IPS-NIHi7 (cell line): ENCODE measurements at regions not wholly inside any gene's neighbourhood (a gene's known extent, or its start where the extent isn't known, plus 50 kb on each side); places are given as distances from the start of the nearest gene placed in this dataset.
"Not testable (repeated sequence)": the region's sequence is repeated elsewhere in the genome, so short reads cannot be mapped to it uniquely, and the experiment has no call there.

Experiments used
- DNase-seq: peaks from one replicate; pipeline ENCODE4 v3.0.0; 2012; ENCODE audit warnings: mixed read lengths; ENCODE audit errors: extremely low spot score

GRCh38 chr3:20482350-20482749 is 296.3 kb upstream of the SGO1 start:
- no peak for DNase-seq

- DNase-seq, result peak; percentile 17
Measured at GRCh38 chr3:20480786-20481365, 294.9 kb upstream of the SGO1 start.

GRCh38 chr3:20478436-20478835 is 292.4 kb upstream of the SGO1 start:
- DNase-seq, result no peak

- DNase-seq, result not testable (repeated sequence)
Measured at GRCh38 chr3:20464237-20464636, 278.2 kb upstream of the SGO1 start.

- DNase-seq, result no peak
Measured at GRCh38 chr3:20462723-20463122, 276.7 kb upstream of the SGO1 start.

GRCh38 chr3:20462226-20462625 is 276.2 kb upstream of the SGO1 start:
- no peak for DNase-seq

- no peak for DNase-seq
Measured at GRCh38 chr3:20458994-20459716, 273.1 kb upstream of the SGO1 start.

- DNase-seq, result no peak
Measured at GRCh38 chr3:20456511-20456910, 270.5 kb upstream of the SGO1 start.

GRCh38 chr3:20451170-20451569 is 265.2 kb upstream of the SGO1 start:
- no peak for DNase-seq

- no peak for DNase-seq
Measured at GRCh38 chr3:20450611-20451010, 264.6 kb upstream of the SGO1 start.

GRCh38 chr3:20442846-20443245 is 256.8 kb upstream of the SGO1 start:
- DNase-seq, result no peak

- not testable (repeated sequence) for DNase-seq
Measured at GRCh38 chr3:20427268-20427667, 241.3 kb upstream of the SGO1 start.

- no peak for DNase-seq
Measured at GRCh38 chr3:20425138-20425537, 239.1 kb upstream of the SGO1 start.

- DNase-seq, result no peak
Measured at GRCh38 chr3:20424086-20424485, 238.1 kb upstream of the SGO1 start.

- DNase-seq, result no peak
Measured at GRCh38 chr3:20422391-20422790, 236.4 kb upstream of the SGO1 start.

- DNase-seq, result no peak
Measured at GRCh38 chr3:20417388-20418108, 231.5 kb upstream of the SGO1 start.

GRCh38 chr3:20406611-20407011 is 220.6 kb upstream of the SGO1 start:
- DNase-seq, result no peak

GRCh38 chr3:20405744-20406143 is 219.7 kb upstream of the SGO1 start:
- no peak for DNase-seq

GRCh38 chr3:20405231-20405630 is 219.2 kb upstream of the SGO1 start:
- DNase-seq, result no peak

GRCh38 chr3:20404741-20405100 is 218.7 kb upstream of the SGO1 start:
- DNase-seq, result no peak

GRCh38 chr3:20403986-20404740 is 218.2 kb upstream of the SGO1 start:
- no peak for DNase-seq

GRCh38 chr3:20401253-20401652 is 215.2 kb upstream of the SGO1 start:
- DNase-seq, result no peak
